ENCODE measurements at regions not wholly inside any gene's neighbourhood (a gene's known extent, or its start where the extent isn't known, plus 50 kb on each side); places are given as distances from the start of the nearest gene placed in this dataset.

GRCh38 chr14:103241531-103241930 is 92.5 kb upstream of the EIF5 start:
- Histone ChIP-seq H3K27me3 (ENCODE audit: control insufficient read depth in 4 of 4, insufficient read depth in 4 of 4, low read length in 3 of 4) (no peaks in the 10 kb centered on the region), H3K36me3 (ENCODE audit: control insufficient read depth in 4 of 4, insufficient read depth in 3 of 4, low read depth in 1 of 4, low read length in 3 of 4) (no peaks in the 10 kb centered on the region), H3K27ac (ENCODE audit: low read depth in 1 of 2, low read length in 2 of 2) (no peak overlapping the region), H3K9me3 (ENCODE audit: control insufficient read depth in 4 of 4, low read length in 3 of 4) (no peaks in the 10 kb centered on the region), H3K4me3 (ENCODE audit: low read depth in 1 of 3, low read length in 3 of 3) (no peak overlapping the region), H3K4me1 (ENCODE audit: control insufficient read depth in 4 of 4, insufficient read depth in 4 of 4, low read length in 3 of 4) (peaks cover 0 to 11% (median 7%) of the 10 kb centered on the region in 4 donors), H3K9ac (ENCODE audit: low read depth in 1 of 2, low read length in 2 of 2) (no peak overlapping the region)
- no peak for TF ChIP-seq FOXA2 (IDR thresholded peaks at IDR 0.05)
- no peak for TF ChIP-seq TAF1 (conservative IDR thresholded peaks at IDR 0.05)
- TF ChIP-seq, protein P1, sequence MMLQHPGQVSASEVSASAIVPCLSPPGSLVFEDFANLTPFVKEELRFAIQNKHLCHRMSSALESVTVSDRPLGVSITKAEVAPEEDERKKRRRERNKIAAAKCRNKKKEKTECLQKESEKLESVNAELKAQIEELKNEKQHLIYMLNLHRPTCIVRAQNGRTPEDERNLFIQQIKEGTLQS (IDR thresholded peaks at IDR 0.05): no peak
- no peak for TF ChIP-seq RXRA (IDR thresholded peaks at IDR 0.05)
- TF ChIP-seq NR2F2 (IDR thresholded peaks at IDR 0.05): no peak
- TF ChIP-seq, protein P2, sequence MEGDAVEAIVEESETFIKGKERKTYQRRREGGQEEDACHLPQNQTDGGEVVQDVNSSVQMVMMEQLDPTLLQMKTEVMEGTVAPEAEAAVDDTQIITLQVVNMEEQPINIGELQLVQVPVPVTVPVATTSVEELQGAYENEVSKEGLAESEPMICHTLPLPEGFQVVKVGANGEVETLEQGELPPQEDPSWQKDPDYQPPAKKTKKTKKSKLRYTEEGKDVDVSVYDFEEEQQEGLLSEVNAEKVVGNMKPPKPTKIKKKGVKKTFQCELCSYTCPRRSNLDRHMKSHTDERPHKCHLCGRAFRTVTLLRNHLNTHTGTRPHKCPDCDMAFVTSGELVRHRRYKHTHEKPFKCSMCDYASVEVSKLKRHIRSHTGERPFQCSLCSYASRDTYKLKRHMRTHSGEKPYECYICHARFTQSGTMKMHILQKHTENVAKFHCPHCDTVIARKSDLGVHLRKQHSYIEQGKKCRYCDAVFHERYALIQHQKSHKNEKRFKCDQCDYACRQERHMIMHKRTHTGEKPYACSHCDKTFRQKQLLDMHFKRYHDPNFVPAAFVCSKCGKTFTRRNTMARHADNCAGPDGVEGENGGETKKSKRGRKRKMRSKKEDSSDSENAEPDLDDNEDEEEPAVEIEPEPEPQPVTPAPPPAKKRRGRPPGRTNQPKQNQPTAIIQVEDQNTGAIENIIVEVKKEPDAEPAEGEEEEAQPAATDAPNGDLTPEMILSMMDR (IDR thresholded peaks at IDR 0.05; ENCODE audit: low read depth, low read length, missing input control): no peak
- TF ChIP-seq RAD21 (IDR thresholded peaks at IDR 0.05): no peak
- TF ChIP-seq SP1 (IDR thresholded peaks at IDR 0.05): no peak
- TF ChIP-seq, protein P3, sequence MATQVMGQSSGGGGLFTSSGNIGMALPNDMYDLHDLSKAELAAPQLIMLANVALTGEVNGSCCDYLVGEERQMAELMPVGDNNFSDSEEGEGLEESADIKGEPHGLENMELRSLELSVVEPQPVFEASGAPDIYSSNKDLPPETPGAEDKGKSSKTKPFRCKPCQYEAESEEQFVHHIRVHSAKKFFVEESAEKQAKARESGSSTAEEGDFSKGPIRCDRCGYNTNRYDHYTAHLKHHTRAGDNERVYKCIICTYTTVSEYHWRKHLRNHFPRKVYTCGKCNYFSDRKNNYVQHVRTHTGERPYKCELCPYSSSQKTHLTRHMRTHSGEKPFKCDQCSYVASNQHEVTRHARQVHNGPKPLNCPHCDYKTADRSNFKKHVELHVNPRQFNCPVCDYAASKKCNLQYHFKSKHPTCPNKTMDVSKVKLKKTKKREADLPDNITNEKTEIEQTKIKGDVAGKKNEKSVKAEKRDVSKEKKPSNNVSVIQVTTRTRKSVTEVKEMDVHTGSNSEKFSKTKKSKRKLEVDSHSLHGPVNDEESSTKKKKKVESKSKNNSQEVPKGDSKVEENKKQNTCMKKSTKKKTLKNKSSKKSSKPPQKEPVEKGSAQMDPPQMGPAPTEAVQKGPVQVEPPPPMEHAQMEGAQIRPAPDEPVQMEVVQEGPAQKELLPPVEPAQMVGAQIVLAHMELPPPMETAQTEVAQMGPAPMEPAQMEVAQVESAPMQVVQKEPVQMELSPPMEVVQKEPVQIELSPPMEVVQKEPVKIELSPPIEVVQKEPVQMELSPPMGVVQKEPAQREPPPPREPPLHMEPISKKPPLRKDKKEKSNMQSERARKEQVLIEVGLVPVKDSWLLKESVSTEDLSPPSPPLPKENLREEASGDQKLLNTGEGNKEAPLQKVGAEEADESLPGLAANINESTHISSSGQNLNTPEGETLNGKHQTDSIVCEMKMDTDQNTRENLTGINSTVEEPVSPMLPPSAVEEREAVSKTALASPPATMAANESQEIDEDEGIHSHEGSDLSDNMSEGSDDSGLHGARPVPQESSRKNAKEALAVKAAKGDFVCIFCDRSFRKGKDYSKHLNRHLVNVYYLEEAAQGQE (IDR thresholded peaks at IDR 0.05): no peak
- TF ChIP-seq ZBTB33 (IDR thresholded peaks at IDR 0.05): no peak
- no peak for TF ChIP-seq YY1 (IDR thresholded peaks at IDR 0.05)
- no peak for TF ChIP-seq HNF4G (IDR thresholded peaks at IDR 0.05)
- no peak for TF ChIP-seq FOXA1 (IDR thresholded peaks at IDR 0.05)
- no peak for TF ChIP-seq MAX (IDR thresholded peaks at IDR 0.05)
- TF ChIP-seq GABPA (IDR thresholded peaks at IDR 0.05 in 1 of 2, conservative IDR thresholded peaks at IDR 0.05 in 1 of 2): no peak
- TF ChIP-seq JUND (IDR thresholded peaks at IDR 0.05): no peak
- no peak for DNase-seq (ENCODE audit: low spot score)
- WGBS: 91% methylated on average over 8 of the region's 8 CpGs

Data from liver (tissue), 8 donors.